CD14-positive monocyte (primary cell): ENCODE measurements at regions not wholly inside any gene's neighbourhood (a gene's known extent, or its start where the extent isn't known, plus 50 kb on each side); places are given as distances from the start of the nearest gene placed in this dataset.
"Not testable (repeated sequence)": the region's sequence is repeated elsewhere in the genome, so short reads cannot be mapped to it uniquely, and the experiment has no call there.

ENCODE experiments used
- DNase-seq, 3 donors: peaks; one replicate each; pipeline ENCODE4 v3.0.0-alpha.2; 2011 to 2022
- H2AFZ ChIP-seq: 2 replicates; pipeline ENCODE4 v1.6.0; 2012; ENCODE audit warnings: mild to moderate bottlenecking, low read depth, low read length, inconsistent platforms; ENCODE audit not compliant: insufficient read depth, poor library complexity, severe bottlenecking
- H3K27ac ChIP-seq, 2 donors: 1 replicate in 1 of 2; 2 replicates in 1 of 2; pipeline ENCODE4 v1.5.1; 2012 to 2013; ENCODE audit warnings: low read length in 2 of 2, control low read depth in 1 of 2, inconsistent platforms in 1 of 2, low read depth in 1 of 2, mild to moderate bottlenecking in 1 of 2
- H3K27me3 ChIP-seq, 2 donors: one replicate each; pipeline versions ENCODE4 v1.6.0 to v1.6.1; 2011 to 2013; ENCODE audit warnings: low read length in 2 of 2; ENCODE audit not compliant: control insufficient read depth in 2 of 2, insufficient read depth in 2 of 2
- H3K36me3 ChIP-seq, 2 donors: replicated peaks in 1 of 2; 1 replicate in 1 of 2; 2 replicates in 1 of 2; pipeline versions ENCODE4 v1.5.1 to v1.6.1; 2012 to 2013; ENCODE audit warnings: low read length in 2 of 2, control low read depth in 1 of 2, inconsistent platforms in 1 of 2, mild to moderate bottlenecking in 1 of 2; ENCODE audit not compliant: insufficient read depth in 2 of 2, control insufficient read depth in 1 of 2
- H3K4me1 ChIP-seq, 2 donors: 1 replicate in 1 of 2; 2 replicates in 1 of 2; pipeline versions ENCODE4 v1.5.1 to v1.6.1; 2012 to 2013; ENCODE audit warnings: low read length in 2 of 2, control low read depth in 1 of 2, inconsistent platforms in 1 of 2, mild to moderate bottlenecking in 1 of 2, moderate library complexity in 1 of 2; ENCODE audit not compliant: insufficient read depth in 2 of 2, control insufficient read depth in 1 of 2
- H3K4me2 ChIP-seq: replicated peaks from 2 replicates; pipeline ENCODE3; 2012; ENCODE audit warnings: low read length, moderate library complexity, mild to moderate bottlenecking; ENCODE audit not compliant: poor library complexity, severe bottlenecking; ENCODE audit errors: extremely low read depth
- H3K4me3 ChIP-seq, 3 experiments: fragments of 200-600 bp in 1 of 3; sonication (generic) in 1 of 3; replicated peaks in 1 of 3; 1 replicate in 2 of 3; 2 replicates in 1 of 3; pipeline ENCODE4 v1.5.1; 2011 to 2013; ENCODE audit warnings: low read length in 3 of 3, mild to moderate bottlenecking in 3 of 3, control low read depth in 2 of 3, low read depth in 2 of 3, inconsistent platforms in 1 of 3, moderate library complexity in 1 of 3
- H3K79me2 ChIP-seq: 2 replicates; pipeline ENCODE4 v1.6.0; 2012; ENCODE audit warnings: mild to moderate bottlenecking, control low read depth, inconsistent platforms, low read length, moderate library complexity; ENCODE audit not compliant: insufficient read depth
- H3K9ac ChIP-seq: 2 replicates; pipeline ENCODE4 v1.6.0; 2017; ENCODE audit warnings: low read length, mild to moderate bottlenecking; ENCODE audit not compliant: insufficient read depth, poor library complexity, severe bottlenecking
- H3K9me3 ChIP-seq, 2 donors: replicated peaks in 1 of 2; 1 replicate in 1 of 2; 2 replicates in 1 of 2; pipeline versions ENCODE4 v1.5.1 to v1.6.1; 2012 to 2013; ENCODE audit warnings: low read length in 2 of 2, control low read depth in 1 of 2; ENCODE audit not compliant: control insufficient read depth in 1 of 2, insufficient read depth in 1 of 2
- H4K20me1 ChIP-seq: 2 replicates; pipeline ENCODE4 v1.6.0; 2012; ENCODE audit warnings: mild to moderate bottlenecking, low read length, control low read depth, moderate library complexity; ENCODE audit not compliant: insufficient read depth
- H3K27ac Mint-ChIP-seq, 7 donors: one replicate each; pipeline ENCODE4 v1.8.0; 2020; ENCODE audit warnings: mild to moderate bottlenecking in 7 of 7, mixed read lengths in 7 of 7, moderate library complexity in 6 of 7, inconsistent platforms in 2 of 7
- H3K27me3 Mint-ChIP-seq, 3 donors: one replicate each; pipeline ENCODE4 v1.8.0; 2021 to 2022; ENCODE audit warnings: low read depth in 3 of 3, mild to moderate bottlenecking in 3 of 3, mixed read lengths in 3 of 3, moderate library complexity in 3 of 3, inconsistent platforms in 1 of 3
- H3K36me3 Mint-ChIP-seq, 2 donors: one replicate each; pipeline ENCODE4 v1.8.0; 2020; ENCODE audit warnings: mixed read lengths in 2 of 2, inconsistent platforms in 1 of 2, mild to moderate bottlenecking in 1 of 2
- H3K4me1 Mint-ChIP-seq: one replicate; pipeline ENCODE4 v1.8.0; 2020; ENCODE audit warnings: mild to moderate bottlenecking, mixed read lengths
- H3K4me3 Mint-ChIP-seq, 2 donors: one replicate each; pipeline ENCODE4 v1.8.0; 2020; ENCODE audit warnings: mild to moderate bottlenecking in 2 of 2, mixed read lengths in 2 of 2, moderate library complexity in 1 of 2
- H3K9me3 Mint-ChIP-seq, 7 donors: one replicate each; pipeline ENCODE4 v1.8.0; 2020 to 2022; ENCODE audit warnings: mixed read lengths in 7 of 7, mild to moderate bottlenecking in 6 of 7, moderate library complexity in 6 of 7, inconsistent platforms in 2 of 7
- CTCF ChIP-seq: fragments of 200-600 bp; IDR thresholded peaks from one replicate; pipeline ENCODE4 v1.8.0; 2022; ENCODE audit warnings: antibody characterized with exemption, mild to moderate bottlenecking
- WGBS: methylation state at CpG from one replicate; pipeline ENCODE4 v1.1.5; 2013; ENCODE audit warnings: missing lambda C conversion rate; ENCODE audit not compliant: insufficient coverage; 5-methylcytosine and 5-hydroxymethylcytosine counted together
- intact Hi-C, 2 donors: fragments of 100-400 bp; cut with micrococcal nuclease; formaldehyde crosslinking; loops; one replicate each; pipeline versions ENCODE4 v1.15.0 to v1.15.1; 2023

- peaks cover 0 to 7% (median 4%) of the 10 kb centered on the region in 7 donors for H3K9me3 Mint-ChIP-seq
- no peaks in the 10 kb centered on the region for H3K27me3 ChIP-seq
- H2AFZ ChIP-seq = no peak overlapping the region
- TF ChIP-seq CTCF = no peak
- H3K4me2 ChIP-seq = no peak overlapping the region
- H3K27ac Mint-ChIP-seq = no peak overlapping the region
- DNase-seq = no peak
- no peaks in the 10 kb centered on the region for H3K4me1 Mint-ChIP-seq
- H3K27me3 Mint-ChIP-seq = no peaks in the 10 kb centered on the region
- no peaks in the 10 kb centered on the region for H3K4me1 ChIP-seq
- H3K27ac ChIP-seq = no peak overlapping the region
- no peaks in the 10 kb centered on the region for H4K20me1 ChIP-seq
- H3K4me3 Mint-ChIP-seq = no peak overlapping the region
- H3K36me3 ChIP-seq = no peaks in the 10 kb centered on the region
- H3K4me3 ChIP-seq = no peak overlapping the region
- H3K9me3 ChIP-seq = peaks cover 0 to 3% of the 10 kb centered on the region in 2 donors
- no peak overlapping the region for H3K9ac ChIP-seq
- intact Hi-C loops = no loop called here
- no peaks in the 10 kb centered on the region for H3K79me2 ChIP-seq
- H3K36me3 Mint-ChIP-seq = no peaks in the 10 kb centered on the region
- WGBS = 29% methylated on average over 1 of the region's 3 CpGs
Measured at GRCh38 chr6:131490441-131490840, 82.6 kb upstream of the ARG1 start.

- Histone ChIP-seq H3K79me2 (no peaks in the 10 kb centered on the region), H3K36me3 (no peaks in the 10 kb centered on the region), H3K27me3 (no peaks in the 10 kb centered on the region), H2AFZ (no peak overlapping the region), H3K4me2 (no peak overlapping the region), H3K27ac (no peak overlapping the region), H4K20me1 (no peaks in the 10 kb centered on the region), H3K9me3 (peaks cover 0 to 3% of the 10 kb centered on the region in 2 donors), H3K4me3 (no peak overlapping the region), H3K9ac (no peak overlapping the region), H3K4me1 (no peaks in the 10 kb centered on the region)
- WGBS = no CpG with 5 or more reads among the region's 4 CpGs
- no peaks in the 10 kb centered on the region for H3K4me1 Mint-ChIP-seq
- intact Hi-C loops = no loop called here
- peaks cover 0 to 7% (median 2%) of the 10 kb centered on the region in 7 donors for H3K9me3 Mint-ChIP-seq
- no peaks in the 10 kb centered on the region for H3K27me3 Mint-ChIP-seq
- H3K4me3 Mint-ChIP-seq = no peak overlapping the region
- H3K36me3 Mint-ChIP-seq = no peaks in the 10 kb centered on the region
- no peak overlapping the region for H3K27ac Mint-ChIP-seq
- no peak for DNase-seq
- no peak for TF ChIP-seq CTCF
Measured at GRCh38 chr6:131492932-131493573, 80.0 kb upstream of the ARG1 start.

GRCh38 chr6:131504387-131504786 is 68.6 kb upstream of the ARG1 start:
- H3K27ac Mint-ChIP-seq, H3K4me2 ChIP-seq, H3K27ac ChIP-seq, H3K9me3 ChIP-seq, H2AFZ ChIP-seq, H3K36me3 Mint-ChIP-seq, H3K4me3 ChIP-seq, H3K4me1 ChIP-seq, H3K9ac ChIP-seq, intact Hi-C loops, H4K20me1 ChIP-seq, H3K27me3 ChIP-seq, DNase-seq, H3K27me3 Mint-ChIP-seq, H3K4me1 Mint-ChIP-seq, H3K4me3 Mint-ChIP-seq, H3K36me3 ChIP-seq, H3K79me2 ChIP-seq: not testable (repeated sequence)
- no CpG with 5 or more reads among the region's 5 CpGs for WGBS
- H3K9me3 Mint-ChIP-seq = peaks cover 3 to 11% (median 6%) of the 10 kb centered on the region in 7 donors
